WERI-Rb-1 (cell line): ENCODE measurements at regions not wholly inside any gene's neighbourhood (a gene's known extent, or its start where the extent isn't known, plus 50 kb on each side); places are given as distances from the start of the nearest gene placed in this dataset.

Experiments
- DNase-seq: peaks from one replicate; pipeline ENCODE4 v3.0.0-alpha.2; 2020
- H3K27ac ChIP-seq: fragments of 250-450 bp; sonication (Bioruptor Pico); 2 replicates; pipeline ENCODE4 v1.5.1; 2020; ENCODE audit warnings: mild to moderate bottlenecking, moderate library complexity
- H3K27me3 ChIP-seq: fragments of 250-450 bp; sonication (Bioruptor Pico); 2 replicates; pipeline ENCODE4 v1.5.1; 2021; ENCODE audit warnings: mild to moderate bottlenecking, low read depth, moderate library complexity; ENCODE audit not compliant: insufficient read depth, severe bottlenecking
- H3K36me3 ChIP-seq: fragments of 250-450 bp; sonication (Bioruptor Pico); 2 replicates; pipeline ENCODE4 v1.5.1; 2020; ENCODE audit warnings: mild to moderate bottlenecking, moderate library complexity
- H3K4me3 ChIP-seq: 2 replicates; pipeline ENCODE4 v1.5.1; 2011; ENCODE audit warnings: low read depth, mild to moderate bottlenecking, control low read depth, low read length
- H3K9me3 ChIP-seq: fragments of 250-450 bp; sonication (Bioruptor Pico); 2 replicates; pipeline ENCODE4 v1.5.1; 2021; ENCODE audit warnings: mild to moderate bottlenecking, moderate library complexity; ENCODE audit not compliant: severe bottlenecking
- CTCF ChIP-seq: IDR thresholded peaks from 2 replicates; pipeline ENCODE4 v1.5.1; 2011; ENCODE audit warnings: low read depth, mild to moderate bottlenecking, control low read depth, inconsistent platforms, low read length

- no peak overlapping the region for H3K27ac ChIP-seq
- H3K36me3 ChIP-seq, result no peaks in the 10 kb centered on the region
- no peak overlapping the region for H3K4me3 ChIP-seq
- TF ChIP-seq CTCF, result no peak
- H3K9me3 ChIP-seq, result no peaks in the 10 kb centered on the region
- H3K27me3 ChIP-seq, result no peaks in the 10 kb centered on the region
- DNase-seq, result no peak
These were observed 514.5 kb upstream of the SLIT2 start for GRCh38 chr4:19736968-19737756.

- Histone ChIP-seq H3K36me3 (no peaks in the 10 kb centered on the region), H3K27me3 (no peaks in the 10 kb centered on the region), H3K27ac (no peak overlapping the region), H3K4me3 (no peak overlapping the region), H3K9me3 (no peaks in the 10 kb centered on the region)
- TF ChIP-seq CTCF, result no peak
- no peak for DNase-seq
These were observed 516.7 kb upstream of the SLIT2 start for GRCh38 chr4:19735012-19735411.

DNA sequence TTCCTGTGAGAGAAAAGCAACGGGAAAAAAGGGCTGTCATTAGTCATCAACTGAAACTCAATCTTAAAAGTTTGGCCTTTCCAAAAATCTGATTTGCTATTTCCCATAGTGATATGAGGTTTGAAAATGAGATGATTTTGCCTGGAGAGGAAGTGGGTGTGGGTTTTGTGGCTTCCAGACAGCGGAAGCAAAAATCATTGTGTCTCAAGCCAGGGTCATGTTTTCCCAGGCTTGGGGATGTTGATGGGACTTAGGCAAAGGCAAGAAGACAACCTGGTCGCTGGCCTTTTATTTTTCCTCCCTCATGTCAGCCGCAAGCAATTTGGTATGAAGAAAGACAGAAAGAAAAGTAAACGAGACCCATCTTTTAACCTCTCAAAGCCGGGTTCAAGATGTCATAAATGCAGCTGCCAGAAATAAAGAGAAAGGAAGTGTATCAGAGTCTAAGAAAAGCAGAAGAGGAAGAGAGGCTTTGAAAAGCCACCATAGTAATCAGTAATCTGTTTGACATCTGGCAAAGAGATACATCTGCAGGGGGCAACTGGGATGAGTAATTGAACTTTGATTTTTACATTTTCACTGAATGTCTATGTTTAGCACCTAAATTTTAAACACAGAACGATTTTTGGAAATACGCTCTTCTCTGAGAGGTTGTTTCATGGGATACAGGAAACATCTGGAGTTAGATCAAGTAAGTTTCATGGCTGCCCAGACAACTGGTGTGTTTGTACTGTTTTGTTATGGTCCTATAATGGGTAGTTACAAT, 521.6 kb upstream of the SLIT2 start:
- Histone ChIP-seq H3K27me3 (no peaks in the 10 kb centered on the region), H3K36me3 (no peaks in the 10 kb centered on the region), H3K4me3 (no peak overlapping the region), H3K9me3 (no peaks in the 10 kb centered on the region), H3K27ac (no peak overlapping the region)
- no peak for TF ChIP-seq CTCF
- DNase-seq, result no peak

- DNase-seq, result no peak
- no peaks in the 10 kb centered on the region for H3K36me3 ChIP-seq
- no peaks in the 10 kb centered on the region for H3K9me3 ChIP-seq
- TF ChIP-seq CTCF, result no peak
- H3K27ac ChIP-seq, result no peak overlapping the region
- H3K4me3 ChIP-seq, result no peak overlapping the region
- H3K27me3 ChIP-seq, result no peaks in the 10 kb centered on the region
These were observed 522.9 kb upstream of the SLIT2 start for GRCh38 chr4:19728773-19729172.

GRCh38 chr4:19727141-19727540, 524.6 kb upstream of the SLIT2 start:
- no peak for DNase-seq
- Histone ChIP-seq H3K4me3 (no peak overlapping the region), H3K36me3 (no peaks in the 10 kb centered on the region), H3K27ac (no peak overlapping the region), H3K9me3 (no peaks in the 10 kb centered on the region), H3K27me3 (no peaks in the 10 kb centered on the region)
- TF ChIP-seq CTCF, result no peak
